Stimulated activated naive B cell treated with anti-CD40 and anti-IgM and Interleukin-4, amounts not matched to agents 10 μg/mL and 1 μg/mL and 100 μg/mL, for 72 hours (primary cell): ENCODE measurements at regions not wholly inside any gene's neighbourhood (a gene's known extent, or its start where the extent isn't known, plus 50 kb on each side); places are given as distances from the start of the nearest gene placed in this dataset.

Experiments
- ATAC-seq, 2 donors: fragments of 150-1000 bp; cut with Tn5 transposase; replicated peaks; 2 replicates each; pipeline ENCODE4 v1.10.0; 2021; ENCODE audit warnings: moderate library complexity in 1 of 2
- DNase-seq: peaks from one replicate; pipeline ENCODE4 v3.0.0; 2021
- H3K27ac Mint-ChIP-seq: one replicate; pipeline ENCODE4 v1.8.0; 2022; ENCODE audit warnings: mild to moderate bottlenecking, mixed read lengths
- H3K27me3 Mint-ChIP-seq, 2 donors: one replicate each; pipeline ENCODE4 v1.8.0; 2022; ENCODE audit warnings: mixed read lengths in 2 of 2
- H3K36me3 Mint-ChIP-seq, 2 donors: one replicate each; pipeline ENCODE4 v1.8.0; 2022; ENCODE audit warnings: mixed read lengths in 2 of 2, mild to moderate bottlenecking in 1 of 2
- H3K4me1 Mint-ChIP-seq, 2 donors: one replicate each; pipeline ENCODE4 v1.8.0; 2022; ENCODE audit warnings: mixed read lengths in 2 of 2, mild to moderate bottlenecking in 1 of 2
- H3K4me3 Mint-ChIP-seq, 2 donors: one replicate each; pipeline ENCODE4 v1.8.0; 2022; ENCODE audit warnings: mild to moderate bottlenecking in 2 of 2, mixed read lengths in 2 of 2, moderate library complexity in 1 of 2
- H3K9me3 Mint-ChIP-seq, 2 donors: one replicate each; pipeline ENCODE4 v1.8.0; 2022; ENCODE audit warnings: mixed read lengths in 2 of 2, mild to moderate bottlenecking in 1 of 2

DNA sequence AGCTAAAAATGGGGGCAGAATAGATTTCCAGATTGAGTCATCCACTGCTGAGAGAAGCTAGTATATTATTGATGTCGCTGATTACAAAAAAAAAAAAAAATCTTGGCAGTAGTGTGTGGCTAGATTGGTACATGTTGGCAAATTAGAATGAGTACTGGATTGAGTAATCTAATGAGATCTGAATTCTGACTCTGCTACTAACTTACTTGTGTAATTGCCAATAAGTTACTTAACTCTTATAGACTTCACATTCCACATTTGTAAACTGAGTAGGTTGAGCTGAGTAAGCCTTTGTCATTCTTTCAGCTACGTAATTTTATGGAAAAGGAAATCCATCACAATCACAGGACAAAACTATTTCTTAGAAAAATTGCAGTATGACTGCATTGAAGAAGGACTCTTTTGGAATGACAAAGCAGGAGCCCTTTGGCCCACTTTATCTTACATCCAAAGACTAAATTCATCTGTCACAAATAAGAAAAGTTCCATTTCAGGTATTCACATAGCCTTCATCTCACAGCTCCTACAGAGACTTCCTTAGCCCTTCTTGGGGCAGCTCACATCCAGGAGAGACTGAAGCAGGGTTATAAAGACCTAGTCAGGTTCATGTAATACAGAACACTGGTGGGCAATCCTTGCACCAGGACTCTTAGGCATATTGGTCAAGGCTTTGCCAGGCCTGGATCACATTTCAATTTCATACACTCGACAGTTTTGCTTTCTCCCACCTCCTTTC, 197.3 kb upstream of the CPNE8 start:
- Mint-ChIP-seq H3K4me1 (no peaks in the 10 kb centered on the region), H3K27ac (no peak overlapping the region), H3K36me3 (no peaks in the 10 kb centered on the region), H3K4me3 (no peak overlapping the region), H3K9me3 (no peaks in the 10 kb centered on the region), H3K27me3 (no peaks in the 10 kb centered on the region)
- ATAC-seq (no peak), DNase-seq (no peak)

DNA sequence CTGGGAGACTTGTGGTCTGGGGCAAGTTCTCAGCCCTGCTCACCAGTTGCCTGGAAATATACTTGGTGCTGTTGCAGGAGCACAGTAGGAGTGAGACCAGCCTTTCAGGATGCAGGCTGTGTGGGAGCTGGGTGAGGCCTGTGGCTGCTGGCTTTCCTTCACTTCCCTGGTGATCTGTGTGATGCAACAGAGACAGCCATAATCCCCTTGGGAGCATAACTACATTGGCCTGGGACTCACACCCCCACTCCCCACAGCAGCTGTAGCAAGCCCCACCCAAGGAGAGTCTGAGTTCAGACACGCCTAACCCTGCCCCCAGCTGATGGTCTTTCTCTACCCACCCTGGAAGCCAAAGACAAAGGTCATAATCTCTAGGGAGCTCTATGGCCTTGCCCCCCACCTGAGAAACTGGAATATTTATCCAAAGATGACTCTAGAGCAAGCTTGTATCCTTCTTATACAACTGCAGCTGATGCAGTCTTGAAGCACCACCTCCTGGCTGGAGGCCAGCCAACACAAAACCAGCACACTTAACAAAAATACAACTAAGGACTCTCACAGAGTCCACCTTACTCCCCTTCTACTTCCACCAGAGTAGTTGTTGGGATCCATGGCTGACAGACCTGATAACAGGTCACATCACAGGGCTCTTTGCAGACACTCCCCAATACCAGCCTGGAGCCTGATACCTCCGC, 190.4 kb upstream of the CPNE8 start:
- peaks cover 0 to 5% of the 10 kb centered on the region in 2 donors for H3K27me3 Mint-ChIP-seq
- no peaks in the 10 kb centered on the region for H3K4me1 Mint-ChIP-seq
- H3K4me3 Mint-ChIP-seq, result no peak overlapping the region
- DNase-seq (no peak), ATAC-seq (no peak)
- no peaks in the 10 kb centered on the region for H3K36me3 Mint-ChIP-seq
- H3K27ac Mint-ChIP-seq, result no peak overlapping the region
- no peaks in the 10 kb centered on the region for H3K9me3 Mint-ChIP-seq

DNA sequence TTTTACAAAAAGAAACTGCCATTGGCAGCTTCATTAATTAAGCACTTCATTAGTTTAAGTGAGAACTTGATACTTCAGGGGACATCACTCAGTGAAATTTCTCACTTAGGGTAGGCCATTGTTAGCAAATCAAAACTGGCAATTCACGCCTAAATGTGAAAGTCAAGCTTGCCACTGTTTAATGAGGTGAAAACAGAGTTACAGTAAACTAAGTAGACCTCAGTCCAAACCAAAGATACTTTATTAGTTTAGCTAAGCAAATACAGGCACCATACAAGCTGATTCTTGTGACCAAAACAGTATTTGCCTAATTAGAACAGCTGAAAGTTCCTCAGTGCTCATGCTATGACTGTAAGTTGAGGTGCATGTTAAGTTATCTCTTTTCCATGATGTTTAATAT, 176.5 kb upstream of the CPNE8 start:
- ATAC-seq (no peak), DNase-seq (no peak)
- H3K36me3 Mint-ChIP-seq, result no peaks in the 10 kb centered on the region
- no peaks in the 10 kb centered on the region for H3K4me1 Mint-ChIP-seq
- no peaks in the 10 kb centered on the region for H3K9me3 Mint-ChIP-seq
- no peak overlapping the region for H3K4me3 Mint-ChIP-seq
- H3K27me3 Mint-ChIP-seq, result no peaks in the 10 kb centered on the region
- H3K27ac Mint-ChIP-seq, result no peak overlapping the region

DNA sequence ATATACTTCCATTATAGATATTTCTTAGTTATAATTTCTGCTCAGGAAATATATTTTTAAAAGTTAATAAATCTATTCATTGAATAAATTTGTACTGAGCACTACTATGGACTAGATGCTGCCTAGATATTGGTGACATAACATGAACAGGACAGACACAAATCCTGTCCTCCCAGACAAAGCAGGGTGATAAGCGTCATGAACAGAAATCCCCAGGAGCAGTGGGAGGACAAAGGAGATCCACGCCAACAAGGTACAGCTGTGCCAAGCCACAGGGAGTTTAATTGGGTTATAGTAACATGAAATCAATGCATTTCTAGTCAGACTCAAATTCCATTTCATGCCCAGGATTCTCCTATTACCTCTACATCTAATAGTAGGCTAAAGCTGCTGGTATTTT, 171.8 kb upstream of the CPNE8 start:
- Mint-ChIP-seq H3K27ac (no peak overlapping the region), H3K36me3 (no peaks in the 10 kb centered on the region), H3K9me3 (no peaks in the 10 kb centered on the region), H3K4me1 (no peaks in the 10 kb centered on the region), H3K4me3 (no peak overlapping the region), H3K27me3 (no peaks in the 10 kb centered on the region)
- no peak for DNase-seq
- ATAC-seq, result no peak

DNA sequence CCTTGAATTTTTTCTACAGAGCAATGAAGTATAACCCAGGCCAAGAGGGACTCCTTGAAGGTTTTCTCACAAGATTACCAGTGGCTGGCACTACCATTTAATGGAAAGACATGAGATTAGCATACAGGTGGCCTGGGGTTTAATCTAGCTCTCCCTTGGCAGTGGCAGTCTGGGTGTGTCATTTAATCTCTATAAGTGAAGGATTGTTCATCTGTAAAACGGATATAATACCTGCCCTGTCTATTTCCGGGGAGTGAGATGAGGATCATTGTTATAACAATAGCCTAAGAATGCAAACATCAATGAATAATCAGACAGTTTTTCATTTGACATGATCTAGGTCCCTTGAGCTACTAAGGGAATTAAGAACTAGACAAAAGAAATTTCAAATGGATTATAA, 168.7 kb upstream of the CPNE8 start:
- no peaks in the 10 kb centered on the region for H3K27me3 Mint-ChIP-seq
- DNase-seq, result no peak
- peaks cover 0 to 2% of the 10 kb centered on the region in 2 donors for H3K9me3 Mint-ChIP-seq
- no peak for ATAC-seq
- no peak overlapping the region for H3K27ac Mint-ChIP-seq
- no peaks in the 10 kb centered on the region for H3K4me1 Mint-ChIP-seq
- no peaks in the 10 kb centered on the region for H3K36me3 Mint-ChIP-seq
- no peak overlapping the region for H3K4me3 Mint-ChIP-seq

DNA sequence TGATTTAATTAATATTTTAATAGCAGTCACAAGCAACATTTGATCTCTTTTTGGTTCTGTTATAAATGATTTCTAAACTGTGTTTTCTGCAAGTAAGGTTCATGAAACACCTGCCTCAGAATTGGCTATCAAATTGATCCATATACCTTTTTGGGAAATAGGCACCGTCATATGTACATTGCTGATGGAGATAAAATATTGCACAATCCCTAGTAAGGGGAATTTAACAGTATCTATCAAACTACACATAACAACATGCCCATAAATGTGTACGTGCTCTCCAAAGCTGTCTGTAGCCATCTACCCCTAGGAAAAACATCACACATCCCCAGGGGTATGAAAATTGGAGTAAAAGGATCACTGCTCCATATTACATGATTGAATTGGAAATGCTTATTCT, 167.3 kb upstream of the CPNE8 start:
- Mint-ChIP-seq H3K9me3 (peaks cover 0 to 2% of the 10 kb centered on the region in 2 donors), H3K27ac (no peak overlapping the region), H3K4me1 (no peaks in the 10 kb centered on the region), H3K4me3 (no peak overlapping the region), H3K36me3 (no peaks in the 10 kb centered on the region), H3K27me3 (no peaks in the 10 kb centered on the region)
- DNase-seq, result no peak
- no peak for ATAC-seq

DNA sequence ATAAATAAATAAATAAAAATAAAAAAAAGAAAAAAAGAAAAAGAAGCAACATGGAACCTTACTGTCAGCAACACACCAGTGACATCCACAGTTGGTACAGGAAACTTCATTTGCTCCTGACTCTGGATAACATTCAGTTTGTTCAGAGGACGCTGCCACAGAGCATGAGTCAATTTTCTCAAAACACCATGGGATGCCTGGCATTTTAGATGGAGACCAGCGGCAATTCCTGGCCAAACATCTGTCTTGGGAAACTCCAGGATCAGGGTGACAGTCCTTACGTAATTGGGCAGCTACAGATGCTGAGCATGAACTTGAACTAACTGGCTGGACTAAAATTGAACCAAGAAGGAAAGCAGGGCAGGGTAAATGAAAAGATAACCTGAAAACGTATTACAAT, 166.2 kb upstream of the CPNE8 start:
- Mint-ChIP-seq H3K36me3 (no peaks in the 10 kb centered on the region), H3K27ac (no peak overlapping the region), H3K27me3 (no peaks in the 10 kb centered on the region), H3K9me3 (peaks cover 0 to 2% of the 10 kb centered on the region in 2 donors), H3K4me3 (no peak overlapping the region), H3K4me1 (no peaks in the 10 kb centered on the region)
- DNase-seq (no peak), ATAC-seq (no peak)

DNA sequence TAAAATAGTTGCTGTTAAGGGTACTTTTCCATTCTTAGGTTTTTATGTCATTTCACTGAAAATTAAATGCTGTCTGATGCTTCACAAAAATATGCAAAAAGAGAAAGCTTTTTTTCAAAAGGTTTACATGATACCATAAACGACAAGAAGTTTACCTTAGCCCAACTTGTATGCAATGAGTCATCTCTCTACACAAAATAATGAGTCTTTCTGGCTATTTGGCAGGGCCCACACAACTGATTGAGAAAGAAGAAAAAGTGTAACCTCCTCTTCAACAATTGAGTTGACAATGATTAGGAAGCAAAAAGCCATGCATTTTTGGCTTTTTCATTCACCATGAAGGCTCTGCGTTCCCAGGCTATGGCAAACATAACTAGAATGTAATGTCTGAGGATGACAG, 165.4 kb upstream of the CPNE8 start:
- no peaks in the 10 kb centered on the region for H3K4me1 Mint-ChIP-seq
- H3K27me3 Mint-ChIP-seq, result no peaks in the 10 kb centered on the region

DNA sequence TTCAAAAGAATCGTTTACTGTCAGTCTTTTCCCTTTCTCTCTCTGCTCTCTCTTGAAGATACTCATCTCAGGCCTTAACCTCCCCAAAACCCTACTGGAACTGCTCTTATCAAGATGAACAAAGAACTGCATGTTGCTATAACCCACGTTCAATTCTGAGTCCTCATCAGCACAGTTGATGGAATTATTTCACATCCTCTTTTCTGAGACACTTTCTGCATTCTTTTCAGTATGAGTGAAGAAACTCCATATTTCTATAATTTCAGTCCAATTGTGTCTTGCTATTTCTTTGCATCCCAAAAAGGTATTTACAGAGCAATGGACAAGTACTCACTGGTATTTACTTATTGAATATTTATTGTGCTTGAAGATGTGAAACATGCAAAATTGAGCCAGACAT, 160.1 kb upstream of the CPNE8 start:
- Mint-ChIP-seq H3K36me3 (no peaks in the 10 kb centered on the region), H3K4me3 (no peak overlapping the region), H3K27me3 (no peaks in the 10 kb centered on the region), H3K27ac (no peak overlapping the region), H3K9me3 (peaks cover 1 to 5% of the 10 kb centered on the region in 2 donors), H3K4me1 (no peaks in the 10 kb centered on the region)
- ATAC-seq (no peak), DNase-seq (no peak)

More for the DNA sequence above, 165.4 kb upstream of the CPNE8 start:
- Mint-ChIP-seq H3K4me3 (no peak overlapping the region), H3K36me3 (no peaks in the 10 kb centered on the region), H3K9me3 (peaks cover 0 to 2% of the 10 kb centered on the region in 2 donors), H3K27ac (no peak overlapping the region)
- no peak for DNase-seq
- no peak for ATAC-seq

- Mint-ChIP-seq H3K27me3 (no peaks in the 10 kb centered on the region), H3K4me1 (no peaks in the 10 kb centered on the region), H3K27ac (no peak overlapping the region), H3K9me3 (peaks cover 4 to 8% of the 10 kb centered on the region in 2 donors), H3K36me3 (no peaks in the 10 kb centered on the region), H3K4me3 (no peak overlapping the region)
- ATAC-seq (no peak), DNase-seq (no peak)
These were observed 159.3 kb upstream of the CPNE8 start for GRCh38 chr12:39064708-39065107.

DNA sequence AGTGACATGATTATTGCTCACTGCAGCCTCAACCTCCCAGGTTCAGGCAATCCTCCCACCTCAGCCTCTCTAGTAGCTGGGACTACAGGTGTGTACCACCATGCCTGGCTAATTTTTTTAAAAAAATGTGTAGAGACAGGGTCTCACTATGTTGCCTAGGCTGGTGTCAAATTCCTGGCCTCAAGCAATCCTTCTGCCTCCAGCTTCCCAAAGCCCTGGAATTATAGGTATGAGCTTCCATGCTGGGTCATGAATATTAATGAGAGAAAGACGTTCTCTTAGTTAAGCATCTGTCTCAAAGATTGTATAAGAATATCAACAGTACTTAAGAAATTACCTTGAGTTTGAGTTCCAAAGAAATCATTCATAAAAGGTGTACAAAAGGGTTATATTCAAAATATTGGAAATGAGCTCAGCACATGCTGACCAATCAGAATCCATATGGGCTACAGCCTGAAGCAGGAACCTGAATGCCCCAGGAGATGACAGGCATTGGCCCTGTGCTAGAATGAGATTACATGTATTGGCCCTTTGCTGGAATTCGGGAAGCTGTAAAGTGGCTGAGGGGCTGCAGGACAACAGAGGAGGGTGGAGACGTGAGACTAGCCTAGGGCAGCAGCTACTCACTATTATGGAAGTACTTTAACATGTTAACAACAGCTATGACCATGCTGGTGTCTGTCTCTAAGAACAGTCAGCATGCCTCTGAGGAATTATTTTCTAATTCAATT, 157.0 kb upstream of the CPNE8 start:
- ATAC-seq (no peak), DNase-seq (no peak)
- peaks cover 4 to 6% of the 10 kb centered on the region in 2 donors for H3K9me3 Mint-ChIP-seq
- no peaks in the 10 kb centered on the region for H3K36me3 Mint-ChIP-seq
- H3K27ac Mint-ChIP-seq, result no peak overlapping the region
- H3K4me1 Mint-ChIP-seq, result no peaks in the 10 kb centered on the region
- H3K4me3 Mint-ChIP-seq, result no peak overlapping the region
- no peaks in the 10 kb centered on the region for H3K27me3 Mint-ChIP-seq

DNA sequence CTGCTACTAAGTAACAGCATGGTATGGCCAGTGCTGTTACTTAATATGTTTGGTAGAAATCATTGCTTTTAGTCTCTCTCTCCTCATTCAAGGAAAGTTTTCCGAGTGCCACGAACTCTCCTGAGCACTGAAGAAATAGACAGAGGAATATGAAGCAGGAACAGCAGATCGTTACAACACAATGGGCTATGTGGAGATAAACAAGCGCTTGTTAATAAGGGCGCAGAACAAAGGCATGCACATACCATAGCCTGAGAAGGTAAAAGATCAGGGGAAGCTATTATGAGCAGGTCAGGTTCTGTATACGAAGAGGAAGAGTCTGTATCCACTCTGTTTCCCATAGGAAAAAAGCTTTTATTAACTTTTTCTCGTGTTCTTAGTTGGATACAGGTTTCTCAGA, 156.2 kb upstream of the CPNE8 start:
- ATAC-seq, result no peak
- Mint-ChIP-seq H3K27ac (no peak overlapping the region), H3K9me3 (peaks cover 4 to 8% of the 10 kb centered on the region in 2 donors), H3K27me3 (no peaks in the 10 kb centered on the region), H3K4me3 (no peak overlapping the region), H3K4me1 (no peaks in the 10 kb centered on the region), H3K36me3 (no peaks in the 10 kb centered on the region)
- DNase-seq, result no peak

- Mint-ChIP-seq H3K36me3 (no peaks in the 10 kb centered on the region), H3K27me3 (no peaks in the 10 kb centered on the region), H3K9me3 (peaks cover 0 to 4% of the 10 kb centered on the region in 2 donors), H3K4me3 (no peak overlapping the region), H3K27ac (no peak overlapping the region), H3K4me1 (no peaks in the 10 kb centered on the region)
- no peak for ATAC-seq
- no peak for DNase-seq
These were observed 143.0 kb upstream of the CPNE8 start for GRCh38 chr12:39048395-39048794.

- no peak overlapping the region for H3K4me3 Mint-ChIP-seq
- ATAC-seq (no peak), DNase-seq (no peak)
- no peaks in the 10 kb centered on the region for H3K27me3 Mint-ChIP-seq
- no peaks in the 10 kb centered on the region for H3K9me3 Mint-ChIP-seq
- H3K27ac Mint-ChIP-seq, result no peak overlapping the region
- H3K4me1 Mint-ChIP-seq, result no peaks in the 10 kb centered on the region
- no peaks in the 10 kb centered on the region for H3K36me3 Mint-ChIP-seq
These were observed 142.3 kb upstream of the CPNE8 start for GRCh38 chr12:39047539-39048262.
